Vagina (tissue), 2 donors: ENCODE measurements at regions not wholly inside any gene's neighbourhood (a gene's known extent, or its start where the extent isn't known, plus 50 kb on each side); places are given as distances from the start of the nearest gene placed in this dataset.

ENCODE experiments used
- DNase-seq, 2 donors: peaks; one replicate each; pipeline ENCODE4 v3.0.0-alpha.2; 2017; ENCODE audit errors: extremely low spot score in 2 of 2
- H3K27ac ChIP-seq: fragments of 200-600 bp; sonication (generic); one replicate; pipeline ENCODE4 v1.5.1; 2019
- H3K27me3 ChIP-seq: fragments of 200-600 bp; sonication (generic); one replicate; pipeline ENCODE4 v1.5.1; 2019
- H3K36me3 ChIP-seq, 2 donors: fragments of 200-600 bp; sonication (generic); one replicate each; pipeline ENCODE4 v1.5.1; 2017 to 2019
- H3K4me1 ChIP-seq: fragments of 200-600 bp; sonication (generic); one replicate; pipeline ENCODE4 v1.5.1; 2019
- H3K4me3 ChIP-seq, 2 donors: fragments of 200-600 bp; sonication (generic); 1 replicate in 1 of 2; 2 replicates in 1 of 2; pipeline ENCODE4 v1.5.1; 2016 to 2019
- H3K9me3 ChIP-seq: fragments of 200-600 bp; sonication (generic); one replicate; pipeline ENCODE4 v1.5.1; 2019
- POLR2A ChIP-seq, 2 donors: fragments of 450-650 bp; IDR thresholded peaks; one replicate each; pipeline ENCODE4 v1.6.1; 2017; ENCODE audit warnings: antibody characterized with exemption in 2 of 2, mild to moderate bottlenecking in 2 of 2, moderate library complexity in 2 of 2
- POLR2AphosphoS5 ChIP-seq, 2 donors: sonication (generic); formaldehyde crosslinking; IDR thresholded peaks; one replicate each; pipeline ENCODE4 v1.9.0; 2017; ENCODE audit warnings: antibody characterized with exemption in 2 of 2, mild to moderate bottlenecking in 2 of 2, low read depth in 1 of 2; ENCODE audit not compliant: insufficient read depth in 1 of 2
- intact Hi-C: fragments of 100-400 bp; cut with DNase I; formaldehyde crosslinking; loops from one replicate; pipeline ENCODE4 v1.15.1; 2023
- TF ChIP-seq, protein P1 (sequence below), 3 experiments: fragments of 450-650 bp in 2 of 3; fragments of 200-600 bp in 1 of 3; sonication (generic) in 1 of 3; IDR thresholded peaks; one replicate each; pipeline ENCODE4 v1.5.1; 2017 to 2019; ENCODE audit warnings: antibody characterized with exemption in 3 of 3, mild to moderate bottlenecking in 2 of 3, moderate library complexity in 2 of 3

DNA sequence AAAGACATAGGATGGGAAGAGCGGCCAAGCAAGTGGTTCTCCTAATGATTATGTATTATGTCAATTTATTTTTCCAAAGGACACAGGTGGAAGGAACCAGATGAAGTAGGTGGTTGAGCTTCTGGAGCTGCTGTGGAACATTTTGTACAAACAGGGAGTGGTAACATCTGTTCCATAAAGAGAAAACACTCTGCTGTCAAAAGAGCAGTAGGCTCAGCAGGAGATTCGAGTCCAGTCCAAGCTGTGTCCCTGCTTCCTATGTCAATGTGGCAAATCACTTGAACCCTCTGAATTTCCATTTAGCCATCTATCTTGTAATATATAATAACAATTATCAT lies 448.0 kb upstream of the ANKRD30A start:
- no peaks in the 10 kb centered on the region for H3K27me3 ChIP-seq
- DNase-seq = no peak
- no peaks in the 10 kb centered on the region for H3K4me1 ChIP-seq
- no peak for TF ChIP-seq POLR2A (IDR thresholded peaks at IDR 0.05)
- TF ChIP-seq, protein P1, sequence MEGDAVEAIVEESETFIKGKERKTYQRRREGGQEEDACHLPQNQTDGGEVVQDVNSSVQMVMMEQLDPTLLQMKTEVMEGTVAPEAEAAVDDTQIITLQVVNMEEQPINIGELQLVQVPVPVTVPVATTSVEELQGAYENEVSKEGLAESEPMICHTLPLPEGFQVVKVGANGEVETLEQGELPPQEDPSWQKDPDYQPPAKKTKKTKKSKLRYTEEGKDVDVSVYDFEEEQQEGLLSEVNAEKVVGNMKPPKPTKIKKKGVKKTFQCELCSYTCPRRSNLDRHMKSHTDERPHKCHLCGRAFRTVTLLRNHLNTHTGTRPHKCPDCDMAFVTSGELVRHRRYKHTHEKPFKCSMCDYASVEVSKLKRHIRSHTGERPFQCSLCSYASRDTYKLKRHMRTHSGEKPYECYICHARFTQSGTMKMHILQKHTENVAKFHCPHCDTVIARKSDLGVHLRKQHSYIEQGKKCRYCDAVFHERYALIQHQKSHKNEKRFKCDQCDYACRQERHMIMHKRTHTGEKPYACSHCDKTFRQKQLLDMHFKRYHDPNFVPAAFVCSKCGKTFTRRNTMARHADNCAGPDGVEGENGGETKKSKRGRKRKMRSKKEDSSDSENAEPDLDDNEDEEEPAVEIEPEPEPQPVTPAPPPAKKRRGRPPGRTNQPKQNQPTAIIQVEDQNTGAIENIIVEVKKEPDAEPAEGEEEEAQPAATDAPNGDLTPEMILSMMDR (IDR thresholded peaks at IDR 0.05) = no peak
- no peak for TF ChIP-seq POLR2AphosphoS5 (IDR thresholded peaks at IDR 0.05; ENCODE audit: insufficient read depth in 1 of 2, low read depth in 1 of 2)
- no peak overlapping the region for H3K4me3 ChIP-seq
- intact Hi-C loops = no loop called here
- no peaks in the 10 kb centered on the region for H3K9me3 ChIP-seq
- no peaks in the 10 kb centered on the region for H3K36me3 ChIP-seq
- H3K27ac ChIP-seq = no peak overlapping the region

DNA sequence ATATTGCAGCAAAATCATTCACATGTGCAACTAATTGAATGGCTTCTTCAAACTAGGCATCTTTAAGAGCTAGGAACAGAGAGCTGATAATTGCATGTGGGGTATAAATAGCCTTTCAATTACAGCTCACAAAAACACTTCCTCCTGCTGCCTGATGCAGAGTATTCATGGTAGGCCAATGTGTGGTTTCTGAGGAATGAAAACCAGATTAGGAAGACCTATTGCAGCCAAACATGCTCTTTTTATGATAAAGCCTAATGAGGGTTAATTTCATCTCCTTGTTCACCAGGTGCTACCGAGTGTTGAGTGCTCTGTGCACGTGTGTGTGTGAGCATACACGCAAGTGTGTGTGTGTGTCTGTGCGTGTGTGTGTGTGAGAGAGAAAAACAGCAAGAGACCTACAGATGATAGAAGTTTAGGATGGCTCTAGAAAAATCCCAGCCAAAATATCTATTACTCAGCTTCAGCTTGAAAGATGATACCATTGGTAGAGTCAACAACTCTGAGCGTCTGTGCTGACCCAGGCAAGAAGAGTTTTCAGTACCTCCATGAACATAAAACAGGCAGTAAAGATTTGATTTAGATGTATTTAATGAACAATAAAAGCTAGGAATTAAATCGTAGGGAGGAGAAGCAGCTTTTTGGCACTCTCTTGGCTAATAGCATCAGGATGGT lies 448.5 kb upstream of the ANKRD30A start:
- no peaks in the 10 kb centered on the region for H3K36me3 ChIP-seq
- intact Hi-C loops = no loop called here
- H3K27me3 ChIP-seq = no peaks in the 10 kb centered on the region
- no peaks in the 10 kb centered on the region for H3K4me1 ChIP-seq
- no peak for DNase-seq
- H3K9me3 ChIP-seq = no peaks in the 10 kb centered on the region
- H3K27ac ChIP-seq = no peak overlapping the region
- TF ChIP-seq, protein P1 (IDR thresholded peaks at IDR 0.05) = no peak
- TF ChIP-seq POLR2A (IDR thresholded peaks at IDR 0.05) (no peak), POLR2AphosphoS5 (IDR thresholded peaks at IDR 0.05; ENCODE audit: insufficient read depth in 1 of 2, low read depth in 1 of 2) (no peak)
- H3K4me3 ChIP-seq = no peak overlapping the region

DNA sequence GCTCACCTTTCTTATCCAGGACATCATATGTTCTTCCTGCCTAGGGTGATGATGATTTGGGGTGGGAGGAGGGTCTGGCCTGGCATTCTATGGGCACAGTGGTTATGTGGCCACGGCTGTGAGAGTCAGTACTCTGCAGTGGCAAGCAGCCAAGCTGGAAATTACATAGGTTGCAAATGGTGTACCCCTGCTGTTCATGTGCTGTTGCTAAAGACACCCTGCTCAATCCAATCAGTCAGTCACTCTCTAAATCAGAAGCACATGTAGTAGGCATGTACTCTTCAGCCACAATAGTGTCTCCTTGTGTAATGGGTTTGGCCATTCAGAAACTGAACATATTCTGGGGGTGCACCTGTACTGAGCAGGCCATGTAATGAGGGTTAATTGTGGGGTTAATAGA lies 449.1 kb upstream of the ANKRD30A start:
- H3K36me3 ChIP-seq = no peaks in the 10 kb centered on the region
- TF ChIP-seq POLR2A (IDR thresholded peaks at IDR 0.05) = no peak
- TF ChIP-seq POLR2AphosphoS5 (IDR thresholded peaks at IDR 0.05; ENCODE audit: insufficient read depth in 1 of 2, low read depth in 1 of 2) = no peak
- TF ChIP-seq, protein P1 (IDR thresholded peaks at IDR 0.05) = no peak
- no peaks in the 10 kb centered on the region for H3K9me3 ChIP-seq
- no peaks in the 10 kb centered on the region for H3K27me3 ChIP-seq
- DNase-seq = no peak
- no peak overlapping the region for H3K4me3 ChIP-seq
- no peaks in the 10 kb centered on the region for H3K4me1 ChIP-seq
- intact Hi-C loops = no loop called here
- H3K27ac ChIP-seq = no peak overlapping the region

DNA sequence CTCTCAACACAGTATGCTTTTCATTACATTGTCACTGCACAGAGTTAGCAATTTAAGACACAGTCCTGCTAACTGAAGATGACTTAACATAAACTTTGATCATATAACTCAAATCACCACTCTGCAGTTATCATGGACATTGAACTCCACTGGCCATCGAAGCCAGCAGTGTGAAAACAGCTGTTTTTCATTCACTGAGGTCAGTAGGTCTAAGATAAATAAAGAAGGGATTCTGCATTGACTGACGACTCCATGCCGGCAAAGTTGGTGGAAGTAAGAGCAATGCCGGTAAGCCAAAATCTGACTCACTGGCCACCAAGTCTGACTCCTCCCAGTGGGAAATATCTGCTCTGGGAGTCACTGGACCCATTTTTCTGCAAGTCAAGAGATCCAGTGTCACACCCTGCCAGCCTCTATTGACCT lies 449.9 kb upstream of the ANKRD30A start:
- intact Hi-C loops = no loop called here
- TF ChIP-seq, protein P1 (IDR thresholded peaks at IDR 0.05) = no peak
- TF ChIP-seq POLR2AphosphoS5 (IDR thresholded peaks at IDR 0.05; ENCODE audit: insufficient read depth in 1 of 2, low read depth in 1 of 2) = no peak
- TF ChIP-seq POLR2A (IDR thresholded peaks at IDR 0.05) = no peak

DNA sequence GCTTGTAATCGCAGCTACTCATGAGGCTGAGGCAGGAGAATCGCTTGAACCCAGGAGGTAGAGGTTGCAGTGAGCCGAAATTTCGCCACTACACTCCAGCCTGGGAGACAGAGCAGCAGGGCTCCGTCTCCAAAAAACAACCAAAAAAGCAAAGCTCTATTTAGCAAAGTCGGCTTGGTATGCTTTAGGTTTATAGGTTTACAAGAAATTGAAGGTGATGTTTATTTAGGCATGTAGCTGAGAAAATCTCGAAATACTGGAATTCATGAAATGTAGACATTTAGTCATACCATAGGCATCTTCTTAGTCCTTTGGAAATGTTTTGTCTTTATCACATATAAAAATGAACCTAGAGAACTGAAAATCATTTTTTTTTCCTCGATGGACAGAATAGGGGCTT lies 453.8 kb upstream of the ANKRD30A start:
- H3K4me3 ChIP-seq = no peak overlapping the region
- TF ChIP-seq POLR2A (IDR thresholded peaks at IDR 0.05) (no peak), POLR2AphosphoS5 (IDR thresholded peaks at IDR 0.05; ENCODE audit: insufficient read depth in 1 of 2, low read depth in 1 of 2) (no peak)
- TF ChIP-seq, protein P1 (IDR thresholded peaks at IDR 0.05) = no peak
- no peaks in the 10 kb centered on the region for H3K36me3 ChIP-seq
- H3K27me3 ChIP-seq = no peaks in the 10 kb centered on the region
- no peak overlapping the region for H3K27ac ChIP-seq
- no peak for DNase-seq
- H3K4me1 ChIP-seq = peaks cover 13% of the 10 kb centered on the region
- H3K9me3 ChIP-seq = no peaks in the 10 kb centered on the region
- intact Hi-C loops = no loop called here

More for the DNA sequence above, 449.9 kb upstream of the ANKRD30A start:
- peaks cover under 1% of the 10 kb centered on the region for H3K4me1 ChIP-seq
- no peaks in the 10 kb centered on the region for H3K9me3 ChIP-seq
- H3K4me3 ChIP-seq = no peak overlapping the region
- DNase-seq = no peak
- H3K27ac ChIP-seq = no peak overlapping the region
- H3K36me3 ChIP-seq = no peaks in the 10 kb centered on the region
- no peaks in the 10 kb centered on the region for H3K27me3 ChIP-seq
